ENCODE measurements at regions not wholly inside any gene's neighbourhood (a gene's known extent, or its start where the extent isn't known, plus 50 kb on each side); places are given as distances from the start of the nearest gene placed in this dataset.

DNA sequence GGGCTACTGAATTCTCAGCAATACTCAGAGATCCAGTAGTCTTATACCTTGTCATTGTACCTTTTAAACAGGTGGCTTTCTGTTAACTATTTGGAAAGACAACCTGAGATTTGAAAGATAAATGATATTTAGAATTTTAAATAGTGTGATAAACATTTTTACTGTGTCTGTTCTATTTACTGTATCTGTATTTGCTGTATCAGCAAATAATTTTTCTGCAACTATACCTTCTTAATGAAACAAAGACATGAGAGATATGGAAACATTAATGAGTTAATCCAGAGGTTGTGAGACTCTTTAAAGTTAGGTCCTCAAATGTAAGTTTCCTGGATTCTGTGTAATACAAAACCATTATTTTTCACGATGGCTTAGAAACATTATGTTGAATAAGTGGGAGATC is 249.6 kb downstream of the CCDC59 start:
- no peak for TF ChIP-seq CTCF (IDR thresholded peaks at IDR 0.05; ENCODE audit: insufficient read depth, low read depth, low read length)
- no peak for TF ChIP-seq EZH2 (IDR thresholded peaks at IDR 0.05; ENCODE audit: insufficient read depth, low read length)

All from astrocyte (in vitro differentiated cells and primary cell).